Thyroid gland (tissue), 4 donors: ENCODE measurements at regions not wholly inside any gene's neighbourhood (a gene's known extent, or its start where the extent isn't known, plus 50 kb on each side); places are given as distances from the start of the nearest gene placed in this dataset.

Experiments used
- POLR2A ChIP-seq, 2 donors: fragments of 450-650 bp; IDR thresholded peaks; one replicate each; pipeline ENCODE4 v1.6.1; 2017; ENCODE audit warnings: antibody characterized with exemption in 2 of 2, mild to moderate bottlenecking in 2 of 2, moderate library complexity in 1 of 2
- TF ChIP-seq, protein P1 (sequence below), 6 experiments: fragments of 200-600 bp in 3 of 6; fragments of 450-650 bp in 3 of 6; sonication (generic) in 3 of 6; IDR thresholded peaks; one replicate each; pipeline ENCODE4 v1.5.1; 2016 to 2019; ENCODE audit warnings: antibody characterized with exemption in 6 of 6, mild to moderate bottlenecking in 2 of 6, inconsistent platforms in 1 of 6, moderate library complexity in 1 of 6

DNA sequence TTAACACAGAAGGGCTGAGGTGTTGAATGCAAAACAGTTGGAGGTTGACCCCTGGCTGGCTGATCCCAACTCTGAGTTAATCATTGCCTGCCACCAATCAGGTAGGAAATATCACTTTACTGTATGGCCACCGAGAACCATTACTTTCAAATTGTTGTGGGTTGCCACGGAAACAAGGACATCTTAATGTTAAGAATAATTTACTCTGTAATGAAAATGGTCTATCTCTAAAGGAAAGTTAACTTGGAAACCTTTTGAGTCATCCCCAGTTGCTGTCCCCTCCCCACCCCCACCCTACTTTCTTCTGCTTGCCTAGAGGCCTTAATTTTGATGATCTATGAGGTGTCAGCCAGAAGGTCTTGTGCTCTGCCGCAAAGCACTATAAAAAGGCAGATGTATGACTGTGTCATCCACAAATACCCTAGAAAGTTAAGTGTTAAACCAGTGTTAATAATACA is 78.7 kb upstream of the SNRK start:
- TF ChIP-seq, protein P1, sequence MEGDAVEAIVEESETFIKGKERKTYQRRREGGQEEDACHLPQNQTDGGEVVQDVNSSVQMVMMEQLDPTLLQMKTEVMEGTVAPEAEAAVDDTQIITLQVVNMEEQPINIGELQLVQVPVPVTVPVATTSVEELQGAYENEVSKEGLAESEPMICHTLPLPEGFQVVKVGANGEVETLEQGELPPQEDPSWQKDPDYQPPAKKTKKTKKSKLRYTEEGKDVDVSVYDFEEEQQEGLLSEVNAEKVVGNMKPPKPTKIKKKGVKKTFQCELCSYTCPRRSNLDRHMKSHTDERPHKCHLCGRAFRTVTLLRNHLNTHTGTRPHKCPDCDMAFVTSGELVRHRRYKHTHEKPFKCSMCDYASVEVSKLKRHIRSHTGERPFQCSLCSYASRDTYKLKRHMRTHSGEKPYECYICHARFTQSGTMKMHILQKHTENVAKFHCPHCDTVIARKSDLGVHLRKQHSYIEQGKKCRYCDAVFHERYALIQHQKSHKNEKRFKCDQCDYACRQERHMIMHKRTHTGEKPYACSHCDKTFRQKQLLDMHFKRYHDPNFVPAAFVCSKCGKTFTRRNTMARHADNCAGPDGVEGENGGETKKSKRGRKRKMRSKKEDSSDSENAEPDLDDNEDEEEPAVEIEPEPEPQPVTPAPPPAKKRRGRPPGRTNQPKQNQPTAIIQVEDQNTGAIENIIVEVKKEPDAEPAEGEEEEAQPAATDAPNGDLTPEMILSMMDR (IDR thresholded peaks at IDR 0.05), result no peak
- no peak for TF ChIP-seq POLR2A (IDR thresholded peaks at IDR 0.05)
